Colon (tissue), 2 donors: ENCODE measurements at regions not wholly inside any gene's neighbourhood (a gene's known extent, or its start where the extent isn't known, plus 50 kb on each side); places are given as distances from the start of the nearest gene placed in this dataset.

Source experiments
- FAIRE-seq: peaks from 2 replicates; lab custom pipeline; 2012; peaks lifted over from hg19 to GRCh38; lab: Jason Lieb, UNC
- donor health status: control.
- donor health status: control.

- FAIRE-seq: no peak
Measured at GRCh38 chr18:61616111-61616610, 276.6 kb downstream of the RNF152 start.

DNA sequence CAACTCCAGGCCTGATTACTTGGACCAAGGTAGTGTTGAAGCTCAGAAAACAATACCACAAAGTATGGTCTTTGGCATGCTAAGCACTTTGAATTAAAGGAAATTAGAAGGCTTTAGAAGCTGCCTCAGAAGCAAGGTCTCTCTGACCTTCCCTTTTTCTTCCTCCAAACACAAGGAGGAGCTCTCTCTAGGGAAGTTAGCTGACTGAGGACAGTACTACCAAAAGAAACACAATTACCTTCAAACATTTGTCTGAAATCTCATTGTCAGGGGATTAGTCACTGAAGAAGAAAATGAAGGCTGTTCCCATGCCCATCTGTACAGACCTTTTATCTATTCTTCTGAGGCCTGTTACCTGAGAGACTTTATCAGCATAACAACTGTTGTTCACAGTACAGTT is 279.3 kb downstream of the CDH20 start:
- no peak for FAIRE-seq

DNA sequence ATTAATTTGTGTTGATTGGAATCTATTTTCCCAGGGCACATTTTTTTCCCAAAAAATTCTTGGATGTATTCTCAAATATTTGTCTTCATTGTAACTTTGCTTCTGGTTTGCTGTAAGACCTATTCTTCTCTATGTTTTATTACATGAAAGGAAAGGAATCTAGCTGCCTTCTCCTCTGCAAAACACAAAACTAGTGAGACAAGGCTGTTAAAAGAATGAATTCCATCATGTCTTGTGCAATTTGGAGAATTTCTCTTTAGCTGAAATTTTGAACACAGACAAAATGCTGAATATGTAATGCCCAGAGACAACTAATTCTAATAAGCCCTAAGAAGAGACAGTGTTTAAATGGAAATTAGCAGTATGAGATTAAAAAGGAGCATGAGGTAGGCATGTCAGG is 275.9 kb downstream of the CDH20 start:
- FAIRE-seq: no peak

DNA sequence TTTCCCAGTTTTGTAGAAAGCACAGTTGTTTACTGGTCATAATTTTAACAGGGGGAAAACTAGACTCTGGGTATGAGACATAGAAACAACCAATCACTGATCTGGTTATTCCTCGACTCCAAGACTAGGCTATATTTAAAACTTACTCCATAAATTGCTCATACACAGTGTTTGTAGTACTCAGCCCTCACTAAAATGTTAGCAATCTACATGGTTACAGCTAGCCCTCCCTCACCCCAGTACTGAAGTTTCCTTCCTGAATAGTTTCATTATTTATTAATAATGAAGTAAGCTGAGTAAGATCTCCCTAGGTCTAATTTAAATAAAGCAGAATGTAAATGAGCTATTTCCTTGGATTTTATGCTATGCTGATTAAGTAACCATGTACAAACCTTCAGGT is 275.1 kb downstream of the CDH20 start:
- no peak for FAIRE-seq

DNA sequence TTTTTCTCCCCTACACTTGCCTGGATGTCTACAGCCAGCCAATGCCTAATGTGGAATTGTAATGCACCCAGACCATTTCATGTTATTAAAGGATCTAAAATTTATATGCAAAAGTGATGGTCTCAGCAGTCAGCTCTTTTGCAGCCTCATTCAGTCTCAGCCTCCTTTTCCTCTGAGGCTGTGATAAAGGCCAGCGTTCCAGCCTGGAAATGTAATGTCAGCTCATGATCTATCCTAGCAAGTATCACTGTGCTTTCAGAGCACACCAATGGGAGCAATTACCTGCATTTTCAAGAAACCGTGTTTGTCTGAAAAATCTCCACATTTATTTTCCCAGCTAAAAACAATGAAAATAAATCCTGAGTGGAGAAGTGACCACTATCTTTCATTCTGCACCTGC is 274.6 kb downstream of the CDH20 start:
- FAIRE-seq: no peak

GRCh38 chr18:61606759-61607158 is 273.5 kb downstream of the CDH20 start:
- FAIRE-seq: no peak

- no peak for FAIRE-seq
Measured at GRCh38 chr18:61606068-61606660, 272.9 kb downstream of the CDH20 start.

- no peak for FAIRE-seq
Measured at GRCh38 chr18:61605376-61606067, 272.3 kb downstream of the CDH20 start.
